Esophagus squamous epithelium (tissue), 5 donors: ENCODE measurements at regions not wholly inside any gene's neighbourhood (a gene's known extent, or its start where the extent isn't known, plus 50 kb on each side); places are given as distances from the start of the nearest gene placed in this dataset.
"Not testable (repeated sequence)": the region's sequence is repeated elsewhere in the genome, so short reads cannot be mapped to it uniquely, and the experiment has no call there.

Experiments
- DNase-seq: peaks from one replicate; lab custom pipeline; 2025; lab: John Stamatoyannopoulos, UW
- H3K27ac ChIP-seq, 4 donors: fragments of 200-600 bp; sonication (generic); one replicate each; pipeline ENCODE4 v1.5.1; 2016 to 2019; ENCODE audit warnings: mild to moderate bottlenecking in 1 of 4
- H3K27me3 ChIP-seq, 4 donors: fragments of 200-600 bp; sonication (generic); 1 replicate in 3 of 4; 2 replicates in 1 of 4; pipeline versions ENCODE4 v1.5.1 to v1.6.0; 2017 to 2021; ENCODE audit warnings: antibody characterized with exemption in 1 of 4
- H3K36me3 ChIP-seq, 3 donors: fragments of 200-600 bp; sonication (generic); one replicate each; pipeline ENCODE4 v1.5.1; 2016 to 2019
- H3K4me1 ChIP-seq, 3 donors: fragments of 200-600 bp; sonication (generic); one replicate each; pipeline ENCODE4 v1.5.1; 2017 to 2019
- H3K4me3 ChIP-seq, 4 donors: fragments of 200-600 bp; sonication (generic); 1 replicate in 3 of 4; 2 replicates in 1 of 4; pipeline ENCODE4 v1.5.1; 2016 to 2019; ENCODE audit warnings: mild to moderate bottlenecking in 2 of 4, moderate library complexity in 1 of 4
- H3K9me3 ChIP-seq, 3 donors: fragments of 200-600 bp; sonication (generic); one replicate each; pipeline ENCODE4 v1.5.1; 2016 to 2019
- CTCF ChIP-seq, 6 experiments: fragments of 450-650 bp in 4 of 6; fragments of 200-600 bp in 2 of 6; sonication (generic) in 2 of 6; IDR thresholded peaks; one replicate each; pipeline ENCODE4 v1.5.1; 2016 to 2019; ENCODE audit warnings: antibody characterized with exemption in 6 of 6, mild to moderate bottlenecking in 4 of 6, moderate library complexity in 4 of 6
- POLR2A ChIP-seq, 4 donors: fragments of 450-650 bp; IDR thresholded peaks; one replicate each; pipeline ENCODE4 v1.6.1; 2017; ENCODE audit warnings: antibody characterized with exemption in 4 of 4, mild to moderate bottlenecking in 4 of 4, moderate library complexity in 3 of 4
- WGBS, 2 donors: methylation state at CpG; one replicate each; pipeline ENCODE4 v1.1.5; 2018; 5-methylcytosine and 5-hydroxymethylcytosine counted together
- intact Hi-C: fragments of 100-400 bp; cut with DNase I; formaldehyde crosslinking; loops from one replicate; pipeline ENCODE4 v1.15.0; 2022
- donor health status: DM: yes; HTN: yes; CAD: no.

DNA sequence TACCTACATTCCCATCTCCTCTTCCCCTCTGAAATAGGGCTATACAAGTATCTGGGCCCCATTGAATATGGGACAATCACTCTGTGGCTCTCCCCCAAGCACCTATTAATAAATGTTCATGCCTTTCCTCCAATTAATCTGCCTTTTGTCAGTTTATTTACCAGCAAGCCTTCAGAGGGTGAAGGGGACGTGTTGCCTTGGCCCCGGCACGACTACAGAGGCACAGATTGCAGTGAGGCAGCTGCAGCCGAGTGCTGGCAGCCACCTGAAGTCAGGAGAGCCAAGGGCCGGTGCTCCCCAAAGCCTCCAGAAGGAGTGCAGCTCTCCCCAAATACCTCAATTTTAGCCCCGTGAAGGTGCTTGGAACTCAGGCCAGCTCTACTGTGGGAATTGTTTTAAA, 580.9 kb upstream of the B3GAT1 start:
- WGBS, 2 donors = 46% methylated on average over 5 of the region's 6 CpGs; no CpG with 5 or more reads in 1 of the 2 donors
- no peak for DNase-seq
- no peaks in the 10 kb centered on the region for H3K36me3 ChIP-seq

GRCh38 chr11:134988495-134988894, 576.5 kb upstream of the B3GAT1 start:
- 40 to 44% methylated on average over 2 to 4 of the region's 4 CpGs for WGBS, 2 donors
- H3K9me3 ChIP-seq = no peaks in the 10 kb centered on the region
- H3K4me3 ChIP-seq = no peak overlapping the region
- intact Hi-C loops = no loop called here
- no peaks in the 10 kb centered on the region for H3K36me3 ChIP-seq
- H3K27ac ChIP-seq = no peak overlapping the region
- H3K4me1 ChIP-seq = no peaks in the 10 kb centered on the region
- DNase-seq = no peak
- TF ChIP-seq POLR2A (IDR thresholded peaks at IDR 0.05) (no peak), CTCF (IDR thresholded peaks at IDR 0.05) (no peak)
- peaks cover 0 to 21% (median 0%) of the 10 kb centered on the region in 4 donors for H3K27me3 ChIP-seq

More for the DNA sequence above, 580.9 kb upstream of the B3GAT1 start:
- intact Hi-C loops = no loop called here
- Histone ChIP-seq H3K9me3 (no peaks in the 10 kb centered on the region), H3K4me3 (no peak overlapping the region), H3K27ac (no peak overlapping the region), H3K27me3 (peaks cover 0 to 25% (median 0%) of the 10 kb centered on the region in 4 donors), H3K4me1 (no peaks in the 10 kb centered on the region)
- TF ChIP-seq POLR2A (IDR thresholded peaks at IDR 0.05) = no peak

DNA sequence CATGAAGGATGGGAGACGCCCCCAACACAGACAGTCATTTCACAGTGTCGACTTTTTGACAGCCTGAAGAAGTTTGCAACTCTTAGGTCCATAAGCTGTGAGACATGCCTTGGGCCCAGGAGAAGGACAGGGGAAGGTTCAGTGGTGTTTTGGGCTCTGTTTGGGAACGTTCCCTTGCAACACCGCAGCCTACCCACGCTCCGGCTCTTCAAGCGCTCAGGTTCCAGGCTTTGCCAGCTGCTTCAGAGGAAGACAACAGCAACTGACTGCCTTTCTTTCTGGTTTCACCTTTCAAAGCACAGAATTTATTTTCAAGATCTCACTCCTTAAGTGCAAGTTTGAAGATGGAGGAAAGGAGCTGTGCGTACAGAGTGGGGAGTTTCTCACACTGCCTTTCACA, 575.8 kb upstream of the B3GAT1 start:
- no peaks in the 10 kb centered on the region for H3K9me3 ChIP-seq
- 64 to 76% methylated on average over 8 of the region's 8 CpGs for WGBS, 2 donors
- intact Hi-C loops = no loop called here

GRCh38 chr11:134987223-134987768, 575.3 kb upstream of the B3GAT1 start:
- Histone ChIP-seq H3K4me1 (no peaks in the 10 kb centered on the region), H3K36me3 (no peaks in the 10 kb centered on the region), H3K27me3 (peaks cover 0 to 14% (median 0%) of the 10 kb centered on the region in 4 donors), H3K9me3 (no peaks in the 10 kb centered on the region), H3K4me3 (no peak overlapping the region), H3K27ac (no peak overlapping the region)
- no peak for DNase-seq
- TF ChIP-seq POLR2A (IDR thresholded peaks at IDR 0.05) = no peak
- no peak for TF ChIP-seq CTCF (IDR thresholded peaks at IDR 0.05)
- 63 to 72% methylated on average over 5 to 6 of the region's 7 CpGs for WGBS, 2 donors
- intact Hi-C loops = no loop called here

More for the DNA sequence above, 575.8 kb upstream of the B3GAT1 start:
- no peaks in the 10 kb centered on the region for H3K36me3 ChIP-seq
- no peak overlapping the region for H3K27ac ChIP-seq
- DNase-seq = no peak
- peaks cover 0 to 16% (median 0%) of the 10 kb centered on the region in 4 donors for H3K27me3 ChIP-seq
- no peaks in the 10 kb centered on the region for H3K4me1 ChIP-seq
- H3K4me3 ChIP-seq = no peak overlapping the region
- no peak for TF ChIP-seq POLR2A (IDR thresholded peaks at IDR 0.05)
- TF ChIP-seq CTCF (IDR thresholded peaks at IDR 0.05) = no peak

GRCh38 chr11:134984421-134984820, 572.4 kb upstream of the B3GAT1 start:
- Histone ChIP-seq H3K27me3 (peaks cover 0 to 14% (median 0%) of the 10 kb centered on the region in 4 donors), H3K9me3 (no peaks in the 10 kb centered on the region), H3K27ac (no peak overlapping the region), H3K4me1 (no peaks in the 10 kb centered on the region), H3K4me3 (no peak overlapping the region), H3K36me3 (no peaks in the 10 kb centered on the region)
- TF ChIP-seq CTCF (IDR thresholded peaks at IDR 0.05) (no peak), POLR2A (IDR thresholded peaks at IDR 0.05) (no peak)
- 63 to 69% methylated on average over 8 of the region's 8 CpGs for WGBS, 2 donors
- DNase-seq = no peak
- intact Hi-C loops = no loop called here

GRCh38 chr11:134982432-134982831, 570.4 kb upstream of the B3GAT1 start:
- 83 to 100% methylated on average over 2 to 8 of the region's 8 CpGs for WGBS, 2 donors
- H3K27ac ChIP-seq, H3K36me3 ChIP-seq, DNase-seq, H3K9me3 ChIP-seq, H3K4me1 ChIP-seq, intact Hi-C loops, H3K4me3 ChIP-seq: not testable (repeated sequence)
- peaks cover 0 to 14% (median 0%) of the 10 kb centered on the region in 4 donors for H3K27me3 ChIP-seq
